Skeletal muscle tissue (tissue), 3 donors: ENCODE measurements at regions not wholly inside any gene's neighbourhood (a gene's known extent, or its start where the extent isn't known, plus 50 kb on each side); places are given as distances from the start of the nearest gene placed in this dataset.
"Not testable (repeated sequence)": the region's sequence is repeated elsewhere in the genome, so short reads cannot be mapped to it uniquely, and the experiment has no call there.

ENCODE experiments used
- H3K27ac ChIP-seq: one replicate; pipeline ENCODE4 v1.7.0; 2013; ENCODE audit warnings: mild to moderate bottlenecking, low read depth, low read length, inconsistent platforms
- H3K27me3 ChIP-seq, 3 donors: one replicate each; pipeline ENCODE4 v1.7.0; 2013; ENCODE audit warnings: low read length in 3 of 3; ENCODE audit not compliant: control insufficient read depth in 3 of 3, insufficient read depth in 3 of 3
- H3K36me3 ChIP-seq, 3 donors: one replicate each; pipeline ENCODE4 v1.7.0; 2013; ENCODE audit warnings: low read length in 3 of 3; ENCODE audit not compliant: control insufficient read depth in 3 of 3, insufficient read depth in 3 of 3
- H3K4me1 ChIP-seq, 3 donors: one replicate each; pipeline ENCODE4 v1.7.0; 2013; ENCODE audit warnings: low read length in 3 of 3, mild to moderate bottlenecking in 3 of 3; ENCODE audit not compliant: control insufficient read depth in 3 of 3, insufficient read depth in 3 of 3
- H3K4me3 ChIP-seq, 3 donors: one replicate each; pipeline ENCODE4 v1.7.0; 2013; ENCODE audit warnings: low read length in 3 of 3
- H3K9ac ChIP-seq, 3 donors: one replicate each; pipeline ENCODE4 v1.7.0; 2013; ENCODE audit warnings: low read length in 3 of 3, mild to moderate bottlenecking in 3 of 3, moderate library complexity in 2 of 3, low read depth in 1 of 3
- H3K9me3 ChIP-seq, 3 donors: one replicate each; pipeline ENCODE4 v1.7.0; 2013; ENCODE audit warnings: low read length in 3 of 3; ENCODE audit not compliant: control insufficient read depth in 3 of 3
- donor health status: Osteomylitis.

DNA sequence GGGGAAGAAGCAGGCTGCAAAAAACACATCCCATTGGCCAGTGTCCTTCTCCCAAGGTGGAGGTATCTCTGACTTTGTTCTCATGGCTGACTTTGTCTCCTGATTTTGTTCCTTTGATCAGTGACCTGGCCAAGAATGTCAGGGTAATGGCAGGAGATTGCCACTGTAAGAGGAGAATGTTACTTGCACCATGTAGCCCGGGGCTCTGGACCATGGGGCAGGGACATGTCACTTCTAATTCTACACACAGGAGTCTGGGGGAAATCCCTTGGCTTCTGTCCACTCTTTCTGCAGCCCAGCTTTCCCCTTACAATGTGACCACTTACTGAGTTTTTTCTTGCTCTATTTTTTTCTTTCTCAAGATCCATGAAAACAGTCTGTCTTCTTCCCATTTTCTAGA, 87.7 kb upstream of the LRRN2 start:
- peaks cover 0 to 27% (median 15%) of the 10 kb centered on the region in 3 donors for H3K27me3 ChIP-seq
- no peaks in the 10 kb centered on the region for H3K9me3 ChIP-seq
- no peak overlapping the region for H3K27ac ChIP-seq
- no peak overlapping the region for H3K4me3 ChIP-seq
- no peaks in the 10 kb centered on the region for H3K36me3 ChIP-seq
- H3K4me1 ChIP-seq: no peaks in the 10 kb centered on the region
- H3K9ac ChIP-seq: no peak overlapping the region

DNA sequence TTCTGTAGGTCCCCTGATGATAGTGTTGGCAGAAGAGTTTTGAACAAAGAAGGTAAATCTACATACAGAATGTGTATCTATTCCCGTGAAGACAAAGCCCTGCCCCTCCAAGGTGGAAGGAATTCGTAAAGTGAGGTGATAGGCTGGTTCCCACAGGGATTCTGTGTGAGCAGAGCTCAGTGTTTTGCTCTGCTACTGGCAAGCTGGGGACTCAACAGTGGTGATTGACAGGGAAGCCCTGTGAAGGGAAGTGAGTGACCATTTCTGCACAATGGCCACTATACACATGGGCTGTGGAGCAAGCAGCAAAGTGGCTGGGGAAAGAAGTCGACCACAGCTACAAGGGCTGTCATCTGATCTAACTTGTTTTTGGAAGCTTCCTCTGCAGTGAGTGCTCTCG, 90.0 kb upstream of the LRRN2 start:
- H3K9ac ChIP-seq: no peak overlapping the region
- no peak overlapping the region for H3K4me3 ChIP-seq
- no peaks in the 10 kb centered on the region for H3K4me1 ChIP-seq
- no peaks in the 10 kb centered on the region for H3K9me3 ChIP-seq
- H3K27me3 ChIP-seq: peaks cover 0 to 21% (median 12%) of the 10 kb centered on the region in 3 donors
- no peaks in the 10 kb centered on the region for H3K36me3 ChIP-seq
- H3K27ac ChIP-seq: no peak overlapping the region

DNA sequence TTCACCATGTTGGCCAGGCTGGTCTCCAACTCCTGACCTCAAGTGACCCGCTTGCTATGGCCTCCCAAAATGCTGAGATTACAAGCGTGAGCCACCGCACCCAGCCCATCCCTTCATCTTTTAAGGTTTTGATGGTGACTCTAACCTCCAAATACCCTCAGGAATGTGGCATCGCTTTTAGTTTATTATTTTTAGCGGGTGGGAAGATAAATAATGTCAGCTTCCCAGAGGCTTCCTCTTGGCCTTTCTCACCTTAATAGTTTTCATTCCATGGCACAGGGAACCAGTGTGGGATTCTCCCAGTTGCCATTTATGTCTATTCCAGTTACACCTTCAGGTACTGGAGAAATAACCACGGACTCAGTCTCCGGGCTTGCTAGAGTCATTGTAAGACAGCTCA, 92.1 kb upstream of the LRRN2 start:
- Histone ChIP-seq H3K9ac (no peak overlapping the region), H3K27ac (no peak overlapping the region), H3K9me3 (no peaks in the 10 kb centered on the region), H3K36me3 (no peaks in the 10 kb centered on the region), H3K4me1 (no peaks in the 10 kb centered on the region), H3K4me3 (no peak overlapping the region), H3K27me3 (peaks cover 4 to 21% (median 9%) of the 10 kb centered on the region in 3 donors)

DNA sequence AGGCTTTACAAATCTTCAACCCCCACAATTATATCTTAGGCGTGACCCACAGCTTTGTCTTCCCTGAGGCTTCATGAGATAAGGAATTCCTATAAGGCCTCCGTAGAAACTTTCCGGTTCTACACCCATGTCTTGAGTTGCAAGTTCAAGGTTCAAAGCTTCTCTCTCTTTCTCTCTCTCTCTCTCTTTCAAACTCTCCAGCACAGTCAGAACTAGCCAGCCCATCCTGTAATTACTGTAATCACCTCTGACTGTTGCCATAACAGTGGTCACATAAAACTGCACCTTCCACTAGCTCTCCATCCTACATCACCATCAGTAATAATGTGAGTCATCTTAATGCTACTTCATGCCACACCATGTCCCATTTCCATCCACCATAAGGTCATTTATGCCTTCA, 90.0 kb upstream of the NFASC start:
- H3K27me3 ChIP-seq: peaks cover under 1 to 5% (median 4%) of the 10 kb centered on the region in 3 donors
- no peak overlapping the region for H3K9ac ChIP-seq
- no peak overlapping the region for H3K4me3 ChIP-seq
- no peaks in the 10 kb centered on the region for H3K36me3 ChIP-seq
- H3K9me3 ChIP-seq: no peaks in the 10 kb centered on the region
- no peak overlapping the region for H3K27ac ChIP-seq
- H3K4me1 ChIP-seq: no peaks in the 10 kb centered on the region

DNA sequence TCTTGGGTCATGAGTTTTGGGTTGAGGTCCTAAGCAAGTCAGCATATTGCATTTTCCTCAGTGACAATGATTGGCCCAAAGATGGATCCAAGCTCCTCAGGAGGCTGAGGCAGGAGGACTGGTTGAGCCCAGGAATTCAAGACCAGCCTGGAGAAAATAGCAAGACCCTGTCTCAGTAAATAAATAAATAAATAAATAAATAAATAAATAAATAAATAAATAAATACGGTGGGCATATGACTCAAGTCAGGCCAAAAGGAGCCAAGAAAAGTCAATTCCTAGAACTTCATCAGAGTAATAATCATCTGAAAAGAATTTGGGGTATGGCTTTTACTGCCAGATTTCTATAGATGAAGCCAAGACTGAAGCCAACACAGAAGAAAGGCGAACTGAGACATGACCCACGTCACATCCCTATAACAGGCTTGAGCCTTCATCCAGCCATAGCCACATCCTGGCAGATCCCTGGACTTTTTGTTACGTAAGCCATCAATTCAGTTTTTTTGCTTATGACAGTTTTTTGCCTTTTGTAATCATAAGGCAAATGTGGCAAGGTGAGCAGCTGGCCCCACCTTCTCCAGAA, 88.5 kb upstream of the NFASC start:
- Histone ChIP-seq H3K9me3 (no peaks in the 10 kb centered on the region), H3K4me3 (no peak overlapping the region), H3K36me3 (no peaks in the 10 kb centered on the region), H3K4me1 (no peaks in the 10 kb centered on the region), H3K27me3 (peaks cover 2 to 4% (median 4%) of the 10 kb centered on the region in 3 donors), H3K9ac (no peak overlapping the region), H3K27ac (no peak overlapping the region)

DNA sequence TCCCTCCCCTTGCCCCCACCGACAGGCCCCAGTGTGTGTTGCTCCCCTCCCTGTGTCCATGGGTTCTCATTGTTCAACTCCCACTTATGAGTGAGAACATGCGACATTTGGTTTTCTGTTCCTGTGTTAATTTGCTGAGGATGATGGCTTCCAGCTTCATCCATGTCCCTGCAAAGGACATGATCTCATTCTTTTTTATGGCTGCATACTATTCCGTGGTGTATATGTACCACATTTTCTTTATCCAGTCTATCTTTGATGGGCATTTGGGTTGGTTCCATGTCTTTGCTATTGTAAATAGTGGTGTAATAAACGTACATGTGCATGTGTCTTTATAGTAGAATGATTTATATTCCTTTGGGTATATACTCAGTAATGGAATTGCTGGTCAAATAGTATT, 85.6 kb upstream of the NFASC start:
- not testable (repeated sequence) for H3K36me3 ChIP-seq, H3K4me3 ChIP-seq, H3K9ac ChIP-seq, H3K27me3 ChIP-seq, H3K4me1 ChIP-seq, H3K9me3 ChIP-seq, H3K27ac ChIP-seq

DNA sequence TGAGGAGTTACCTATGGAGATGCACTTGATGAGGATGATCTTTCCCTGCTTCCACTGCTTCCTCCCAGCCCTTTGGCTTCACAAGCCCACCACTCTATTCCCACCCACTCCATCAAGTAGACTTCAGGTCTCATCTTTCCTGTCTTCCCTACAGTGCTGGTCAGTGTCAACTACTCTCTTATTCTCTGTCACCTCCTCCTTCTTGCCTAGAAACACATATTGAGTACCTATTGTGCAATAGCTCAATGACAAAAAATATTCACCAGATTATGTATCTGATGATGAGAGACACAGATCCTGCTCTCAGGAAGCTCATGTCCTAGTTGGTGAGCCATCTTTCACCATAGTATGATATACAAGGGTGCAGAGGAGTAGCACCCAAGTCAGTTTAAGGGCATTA, 82.2 kb upstream of the NFASC start:
- H3K4me1 ChIP-seq: no peaks in the 10 kb centered on the region
- no peak overlapping the region for H3K4me3 ChIP-seq
- H3K9ac ChIP-seq: no peak overlapping the region
- H3K36me3 ChIP-seq: no peaks in the 10 kb centered on the region
- no peak overlapping the region for H3K27ac ChIP-seq
- H3K9me3 ChIP-seq: no peaks in the 10 kb centered on the region
- peaks cover 17 to 18% (median 18%) of the 10 kb centered on the region in 3 donors for H3K27me3 ChIP-seq

DNA sequence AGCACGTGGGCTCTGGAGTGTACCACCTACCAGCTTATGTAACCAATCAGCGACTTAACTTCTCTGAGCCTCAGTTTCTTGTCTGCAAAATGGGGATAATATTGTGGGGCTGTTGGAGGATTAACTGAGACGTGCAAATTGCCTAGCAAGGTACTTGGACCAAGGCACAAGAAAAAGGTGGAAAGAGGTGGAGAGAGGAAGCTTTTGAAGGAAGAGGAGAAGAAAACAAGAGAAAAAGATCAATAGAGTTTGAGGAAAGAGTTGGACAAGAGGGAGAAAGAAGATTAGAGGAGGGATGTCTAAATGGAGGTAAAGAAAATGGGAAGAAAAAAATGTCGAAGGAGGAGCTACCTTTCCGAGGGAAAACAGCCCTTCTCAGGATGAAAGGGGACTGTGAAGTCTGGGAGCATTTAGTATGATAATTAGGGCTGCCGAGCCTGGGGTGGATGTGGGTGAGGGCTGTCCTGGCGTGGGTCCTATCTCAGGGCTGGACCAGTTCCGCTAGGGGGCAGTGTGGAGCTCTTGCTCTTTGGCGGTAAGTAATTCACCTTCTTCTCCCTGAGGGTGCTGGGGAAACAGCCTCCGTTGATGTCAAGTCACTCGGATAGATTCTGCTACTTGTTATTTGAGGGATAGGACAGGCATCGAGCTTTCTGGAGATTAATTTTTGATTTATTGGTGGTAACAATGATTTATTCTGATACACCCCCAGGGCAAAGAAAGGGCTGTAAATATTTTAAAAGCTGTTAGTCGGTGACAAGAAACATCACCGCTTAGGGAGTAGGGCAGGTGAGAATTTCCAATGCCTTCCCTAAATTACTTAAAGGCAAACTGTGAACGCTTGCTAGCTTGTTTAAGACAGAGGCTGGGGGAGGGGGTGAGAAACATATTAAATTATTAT, 79.0 kb upstream of the NFASC start:
- no peak overlapping the region for H3K4me3 ChIP-seq
- no peaks in the 10 kb centered on the region for H3K9me3 ChIP-seq
- peaks cover 18 to 24% (median 19%) of the 10 kb centered on the region in 3 donors for H3K27me3 ChIP-seq
- no peak overlapping the region for H3K9ac ChIP-seq
- H3K36me3 ChIP-seq: no peaks in the 10 kb centered on the region
- no peak overlapping the region for H3K27ac ChIP-seq
- H3K4me1 ChIP-seq: no peaks in the 10 kb centered on the region

DNA sequence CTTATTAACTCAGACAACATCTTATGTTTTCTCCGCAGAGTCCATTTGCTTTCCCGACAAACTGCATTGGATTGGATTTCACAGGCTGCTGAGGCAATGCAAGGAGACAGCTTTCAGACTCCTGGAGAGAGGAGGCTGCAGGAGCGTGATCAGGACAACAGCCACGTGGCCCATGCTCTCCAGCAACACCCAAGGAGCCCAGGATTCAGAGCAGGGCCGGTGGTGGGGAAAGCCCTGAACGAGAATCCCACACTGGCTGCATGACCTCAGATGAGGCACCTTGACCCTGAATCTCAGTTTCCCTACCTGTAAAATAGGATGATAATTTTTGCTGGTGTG, 78.3 kb upstream of the NFASC start:
- no peak overlapping the region for H3K27ac ChIP-seq

DNA sequence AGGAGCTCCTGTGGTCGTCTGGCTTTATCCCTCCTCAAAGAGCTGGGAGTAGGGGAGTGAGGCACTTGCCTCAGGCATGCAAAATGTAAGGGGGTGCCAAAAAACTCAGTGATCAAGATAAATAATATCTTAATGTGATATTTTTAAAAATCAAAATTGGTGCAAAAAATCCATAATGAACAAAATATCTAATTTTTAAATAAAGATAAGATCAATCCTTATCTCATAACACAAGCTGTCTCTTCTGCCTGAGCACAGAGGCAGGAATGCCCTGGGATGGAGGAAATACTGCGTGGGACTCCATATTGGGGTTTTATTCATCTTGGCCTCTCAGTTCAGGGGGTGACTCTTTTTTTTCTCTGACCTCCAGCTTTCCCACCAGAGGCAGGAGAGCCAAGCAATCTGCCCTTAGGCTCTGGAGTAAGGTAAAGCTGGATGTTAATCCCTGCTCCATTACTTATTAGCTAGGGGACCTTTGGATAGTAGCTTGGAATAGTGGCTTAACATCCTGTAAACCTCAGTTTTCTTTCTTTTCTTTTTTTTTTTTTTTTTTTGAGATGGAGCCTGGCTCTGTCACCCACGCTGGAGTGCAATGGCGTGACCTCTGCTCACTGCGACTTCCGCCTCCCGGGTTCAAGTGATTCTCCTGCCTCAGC, 77.3 kb upstream of the NFASC start:
- H3K9me3 ChIP-seq: no peaks in the 10 kb centered on the region
- H3K27ac ChIP-seq: no peak overlapping the region
- no peaks in the 10 kb centered on the region for H3K4me1 ChIP-seq
- H3K36me3 ChIP-seq: no peaks in the 10 kb centered on the region
- no peak overlapping the region for H3K4me3 ChIP-seq
- peaks cover 14 to 20% (median 18%) of the 10 kb centered on the region in 3 donors for H3K27me3 ChIP-seq
- H3K9ac ChIP-seq: no peak overlapping the region

More for the DNA sequence above, 78.3 kb upstream of the NFASC start:
- Histone ChIP-seq H3K9me3 (no peaks in the 10 kb centered on the region), H3K4me1 (no peaks in the 10 kb centered on the region), H3K27me3 (peaks cover 18 to 24% (median 19%) of the 10 kb centered on the region in 3 donors), H3K9ac (no peak overlapping the region), H3K36me3 (no peaks in the 10 kb centered on the region), H3K4me3 (no peak overlapping the region)
